HG03565 (cell line): ENCODE measurements at regions not wholly inside any gene's neighbourhood (a gene's known extent, or its start where the extent isn't known, plus 50 kb on each side); places are given as distances from the start of the nearest gene placed in this dataset.
A peak's percentile ranks its signal among the peaks of the same experiment; 100 is the strongest.

Source experiments
- ATAC-seq: cut with Tn5 transposase; IDR thresholded peaks from one replicate; pipeline ENCODE4 v1.9.1; 2021; ENCODE audit warnings: mild to moderate bottlenecking, moderate library complexity; ENCODE audit not compliant: unreplicated experiment

DNA sequence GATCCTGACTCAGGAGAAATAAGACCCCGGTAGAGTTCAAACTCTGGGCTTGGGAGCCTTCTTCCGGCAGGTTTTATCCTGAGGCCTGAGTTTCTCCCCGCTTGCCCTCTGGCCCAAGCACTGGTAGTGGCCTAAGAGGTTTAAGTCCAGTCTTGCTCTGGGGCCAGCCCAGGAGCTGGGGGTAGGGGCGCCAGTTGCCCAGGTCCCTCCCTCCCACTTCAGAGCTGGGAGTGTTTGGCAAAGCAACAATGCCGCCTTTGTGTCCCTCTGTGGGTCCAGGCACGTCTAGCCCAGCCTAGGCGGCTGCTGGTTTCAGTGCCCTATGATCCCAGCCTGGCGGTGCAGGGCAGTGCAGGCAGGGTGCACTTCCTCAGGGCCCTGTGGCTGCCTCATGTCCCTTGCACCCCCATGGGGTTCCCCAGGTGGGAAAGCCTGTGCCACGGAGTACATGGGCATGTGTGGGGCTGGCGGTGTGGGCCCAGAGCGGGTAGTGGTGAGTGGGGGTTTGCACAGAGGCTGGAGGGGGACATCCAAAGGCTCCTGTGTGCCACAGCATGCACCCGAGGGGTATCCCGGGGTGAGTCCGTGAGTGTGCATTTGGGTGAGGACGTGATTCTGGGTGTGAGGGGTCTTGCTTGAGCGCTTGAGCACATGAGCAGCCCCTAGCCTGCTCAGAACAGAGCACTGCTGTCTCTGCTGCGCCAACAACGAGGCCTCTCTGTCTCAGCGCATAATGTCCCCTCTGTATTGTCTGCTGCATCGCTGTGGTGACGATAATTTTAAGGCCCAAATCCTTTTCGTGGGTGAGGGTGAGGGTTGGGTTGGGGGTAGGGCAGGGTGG is 61.7 kb upstream of the PSD2 start:
- no peak for ATAC-seq

- ATAC-seq: no peak
These were observed 61.1 kb upstream of the PSD2 start for GRCh38 chr5:139734539-139734916.

GRCh38 chr5:139738193-139739149 is 57.1 kb upstream of the PSD2 start:
- ATAC-seq: no peak

DNA sequence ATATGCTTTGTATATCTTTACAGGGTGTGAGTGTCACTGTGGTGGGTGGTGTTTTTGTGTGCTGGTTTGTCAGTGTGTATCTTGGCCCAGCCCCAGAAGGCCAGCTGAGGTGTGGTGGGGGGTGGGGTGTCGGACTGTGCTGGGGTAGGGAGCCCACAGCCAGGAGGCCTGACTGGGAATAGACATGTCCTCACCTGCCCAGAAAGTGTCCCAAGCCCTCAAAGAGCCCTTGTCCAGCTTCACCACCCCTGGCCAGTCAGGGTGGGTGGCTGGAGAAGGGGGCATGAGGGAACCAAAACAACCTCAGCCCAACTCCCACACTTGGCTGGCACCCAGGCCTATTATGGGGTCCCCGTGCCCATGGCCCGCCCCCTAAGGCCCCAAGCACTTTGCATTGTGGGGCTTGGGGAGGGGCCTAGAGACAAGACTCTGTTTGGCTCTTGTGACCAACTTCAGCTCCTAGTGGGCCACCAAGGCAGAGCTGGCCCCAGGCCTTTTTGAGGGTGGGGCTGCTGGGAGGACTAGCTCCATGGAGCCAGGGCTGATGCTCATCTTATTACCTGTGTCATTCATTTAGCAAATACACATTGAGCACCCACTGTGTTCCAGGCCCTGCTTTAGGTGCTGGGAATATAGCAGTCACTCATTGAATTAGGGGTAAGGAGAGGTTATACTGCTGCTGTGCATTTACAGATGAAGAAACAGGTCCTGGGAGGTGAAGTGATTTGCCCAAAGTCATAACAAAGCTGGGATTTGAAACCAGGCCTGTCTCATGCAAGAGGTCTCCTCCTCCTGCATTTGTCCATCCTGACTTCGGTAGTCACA is 56.2 kb upstream of the PSD2 start:
- no peak for ATAC-seq

DNA sequence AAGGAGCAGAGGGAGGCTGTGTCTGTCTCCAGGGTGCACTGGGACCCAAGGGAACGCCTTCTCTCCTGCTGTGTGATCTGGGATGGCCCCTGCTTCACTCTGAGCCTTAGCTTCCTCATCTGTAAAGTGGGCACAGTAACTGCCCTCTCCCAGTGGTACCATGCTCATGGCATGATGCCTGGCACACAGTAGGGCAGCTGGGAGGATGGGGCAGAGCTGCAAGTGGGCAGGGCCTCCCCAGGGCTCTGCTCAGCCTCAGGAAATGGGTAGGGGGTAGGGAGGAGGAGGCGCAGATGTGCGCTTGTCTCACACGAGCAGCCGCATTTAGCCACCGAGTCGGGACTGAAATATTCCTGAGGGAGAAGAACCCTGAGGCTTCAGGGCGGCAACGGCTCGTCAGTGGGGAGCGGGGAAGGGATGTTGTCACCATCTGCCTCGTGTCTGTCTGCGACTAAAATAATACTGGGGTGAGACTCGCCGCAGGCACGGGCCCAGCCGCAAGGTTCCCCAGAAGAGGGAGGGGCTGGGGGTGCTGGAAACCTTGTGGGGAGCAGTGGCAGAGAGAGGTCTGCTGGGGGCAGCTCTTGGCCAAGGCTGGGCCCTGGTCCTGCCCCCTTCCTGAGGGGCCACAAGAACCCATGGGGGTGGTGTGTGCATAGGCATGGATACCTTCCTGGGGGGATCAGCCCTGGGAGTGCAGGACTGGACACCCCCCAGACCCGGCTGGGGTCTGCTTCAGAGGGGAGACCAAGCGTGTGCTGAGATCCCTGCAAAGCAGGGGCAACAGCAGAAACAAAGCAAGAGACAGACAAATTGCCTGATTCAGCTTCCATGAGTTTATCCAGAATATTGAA is 55.2 kb upstream of the PSD2 start:
- no peak for ATAC-seq

- no peak for ATAC-seq
These were observed 54.5 kb upstream of the PSD2 start for GRCh38 chr5:139740992-139741672.

DNA sequence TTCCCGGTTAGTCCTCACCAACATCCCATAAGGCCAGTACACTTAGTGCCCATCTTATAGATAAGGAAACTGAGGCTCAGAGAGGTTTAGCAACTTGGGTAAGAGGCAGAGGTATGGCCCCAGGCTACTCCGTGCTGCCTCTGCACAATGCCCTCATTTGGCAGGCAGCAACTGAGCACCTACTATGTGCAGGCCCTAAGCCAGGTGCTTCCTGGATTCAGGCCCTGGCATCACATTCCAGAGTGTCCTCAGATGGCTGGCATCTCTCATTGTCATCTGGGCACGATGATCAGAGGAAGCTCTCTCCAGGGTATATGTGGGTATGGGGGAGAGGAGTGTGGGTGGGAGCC is 53.8 kb upstream of the PSD2 start:
- no peak for ATAC-seq

- no peak for ATAC-seq
These were observed 53.3 kb upstream of the PSD2 start for GRCh38 chr5:139742173-139742903.

DNA sequence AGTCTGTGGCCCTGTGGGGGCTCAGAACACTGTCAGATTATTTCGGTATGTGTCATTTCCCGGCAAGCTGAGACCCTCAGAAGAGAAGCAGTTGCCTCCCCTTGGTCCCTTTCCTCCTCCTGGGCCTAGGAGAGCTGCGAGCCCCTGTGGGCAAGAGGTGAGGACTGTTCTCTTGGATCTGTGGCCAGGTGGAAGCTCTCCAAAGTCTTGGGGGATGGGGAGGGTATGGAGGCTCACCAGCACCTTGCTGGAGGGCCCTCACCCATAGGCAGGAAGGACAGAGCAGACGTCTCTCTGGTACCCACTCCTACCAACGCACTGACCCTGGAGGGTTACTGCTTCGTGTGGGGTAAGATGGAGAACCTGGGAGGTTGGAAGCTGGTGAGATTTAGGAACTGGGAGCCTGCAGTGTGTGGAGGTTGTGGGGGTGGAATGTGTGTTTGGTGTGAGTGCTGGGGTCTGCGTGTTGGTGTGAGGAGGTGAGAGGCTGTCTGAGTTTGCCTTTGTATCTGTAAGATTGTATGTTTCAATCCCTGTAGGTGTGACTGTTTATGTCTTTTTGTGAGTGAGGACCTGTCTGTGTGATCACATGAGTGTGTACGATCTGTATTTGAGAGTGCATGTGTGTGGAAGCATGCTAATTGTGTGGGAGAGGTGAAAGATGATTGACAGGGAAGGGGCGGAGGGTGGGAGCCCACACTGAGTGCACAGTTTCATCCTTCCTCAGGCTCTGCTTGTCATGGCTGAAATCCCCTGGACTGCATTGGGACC is 52.4 kb upstream of the PSD2 start:
- no peak for ATAC-seq

- ATAC-seq: no peak
These were observed 51.8 kb upstream of the PSD2 start for GRCh38 chr5:139743804-139744203.

DNA sequence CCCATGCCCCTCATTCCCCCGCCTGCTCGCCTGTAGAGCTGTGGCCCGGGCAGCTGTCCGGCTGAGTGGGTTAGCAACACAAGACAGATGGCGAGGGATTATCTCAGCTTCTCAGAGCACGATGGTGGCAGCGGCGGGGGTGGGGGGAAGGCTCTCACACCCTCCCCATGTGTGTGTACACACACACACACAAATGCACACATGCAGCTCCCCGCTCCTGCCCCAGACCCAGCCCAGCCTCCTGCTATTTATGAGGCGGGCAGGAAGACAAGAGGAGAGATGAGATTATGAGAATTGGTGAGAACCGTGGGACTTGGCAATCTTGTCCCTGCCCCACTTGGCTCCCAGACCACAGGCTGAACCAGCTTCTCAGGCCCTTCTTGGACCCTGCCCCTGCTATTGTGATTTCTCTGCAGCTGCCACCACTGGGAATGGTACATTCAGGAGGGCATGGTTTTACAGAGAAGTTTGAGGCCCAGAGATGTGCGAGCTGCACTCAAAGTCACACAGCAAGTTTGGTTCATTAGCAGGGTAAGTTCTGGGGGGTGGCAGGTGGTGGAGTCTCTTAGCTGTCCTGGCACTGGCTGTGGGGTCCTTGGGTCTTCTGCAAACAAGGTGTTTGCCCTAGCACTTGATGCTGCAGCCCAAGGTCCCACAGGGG is 51.0 kb upstream of the PSD2 start:
- no peak for ATAC-seq

DNA sequence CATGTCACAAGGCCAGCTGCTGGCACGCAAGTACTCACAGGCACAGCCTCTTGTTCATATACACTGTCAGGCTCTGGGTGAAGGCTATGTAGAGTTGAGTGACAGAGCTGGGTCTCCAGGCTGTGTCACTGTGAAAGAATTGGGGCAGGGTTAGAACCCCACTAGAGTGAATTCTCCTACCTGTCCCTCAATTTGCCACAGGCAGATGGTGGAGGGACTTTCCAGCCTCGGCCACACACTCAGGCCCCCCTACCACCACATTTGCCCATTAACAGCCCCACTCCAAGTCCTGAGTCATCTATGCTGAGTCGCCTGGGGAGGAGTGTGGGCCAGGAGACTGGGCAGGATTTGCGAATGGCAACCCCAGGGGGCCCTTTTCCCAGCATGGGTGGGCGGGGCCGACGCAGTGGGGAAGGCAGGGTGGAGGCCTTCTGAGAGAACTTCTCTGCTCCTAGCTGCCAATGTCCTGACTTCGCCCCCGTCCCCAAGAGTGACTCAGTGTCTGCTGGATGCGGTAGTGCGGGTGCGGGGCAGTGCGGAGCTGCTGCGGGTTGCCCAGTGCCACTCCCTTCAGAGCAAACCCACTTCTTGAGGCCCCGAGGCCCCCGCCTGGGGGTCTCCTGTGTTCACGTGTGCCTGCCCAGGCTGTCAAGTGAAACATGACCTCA is 50.3 kb upstream of the PSD2 start:
- no peak for ATAC-seq

GRCh38 chr5:139745800-139746690 is 49.6 kb upstream of the PSD2 start:
- peak; percentile 31 for ATAC-seq
